ENCODE measurements at regions not wholly inside any gene's neighbourhood (a gene's known extent, or its start where the extent isn't known, plus 50 kb on each side); places are given as distances from the start of the nearest gene placed in this dataset.

- no peak for TF ChIP-seq CTCF (IDR thresholded peaks at IDR 0.05)
- no peak for TF ChIP-seq POLR2A (IDR thresholded peaks at IDR 0.05)
- no peak for TF ChIP-seq EP300 (IDR thresholded peaks at IDR 0.05)
- TF ChIP-seq POLR2AphosphoS5 (IDR thresholded peaks at IDR 0.05): no peak
These were observed 553.1 kb upstream of the ATXN7L3B start for GRCh38 chr12:73984552-73984951.
